Ishikawa (cell line): ENCODE measurements at regions not wholly inside any gene's neighbourhood (a gene's known extent, or its start where the extent isn't known, plus 50 kb on each side); places are given as distances from the start of the nearest gene placed in this dataset.

Source experiments
- CEBPB ChIP-seq: IDR thresholded peaks from 2 replicates; pipeline ENCODE4 v1.6.1; 2012
- CREB1 ChIP-seq: IDR thresholded peaks from 2 replicates; pipeline ENCODE4 v1.6.1; 2012; ENCODE audit warnings: low read depth
- EGR1 ChIP-seq: IDR thresholded peaks from 2 replicates; pipeline ENCODE4 v1.6.1; 2012
- EP300 ChIP-seq: IDR thresholded peaks from 2 replicates; pipeline ENCODE4 v1.6.1; 2012; ENCODE audit warnings: borderline replicate concordance
- FOXM1 ChIP-seq: IDR thresholded peaks from 2 replicates; pipeline ENCODE4 v1.6.1; 2012; ENCODE audit warnings: low read depth, borderline replicate concordance
- MAX ChIP-seq: IDR thresholded peaks from 2 replicates; pipeline ENCODE4 v1.6.1; 2012
- RAD21 ChIP-seq: IDR thresholded peaks from 2 replicates; pipeline ENCODE4 v1.6.1; 2012; ENCODE audit warnings: low read depth
- REST ChIP-seq: IDR thresholded peaks from 2 replicates; pipeline ENCODE4 v1.6.1; 2012; ENCODE audit warnings: low read depth, mild to moderate bottlenecking
- TAF1 ChIP-seq: IDR thresholded peaks from 2 replicates; pipeline ENCODE4 v1.6.1; 2012; ENCODE audit warnings: low read depth, mild to moderate bottlenecking
- TEAD4 ChIP-seq: IDR thresholded peaks from 2 replicates; pipeline ENCODE4 v1.6.1; 2012
- YY1 ChIP-seq: IDR thresholded peaks from 2 replicates; pipeline ENCODE4 v1.6.1; 2012; ENCODE audit warnings: low read depth

- no peak for TF ChIP-seq FOXM1
- no peak for TF ChIP-seq CREB1
- no peak for TF ChIP-seq RAD21
- no peak for TF ChIP-seq EP300
- TF ChIP-seq YY1, result no peak
- TF ChIP-seq TAF1, result no peak
- no peak for TF ChIP-seq EGR1
- TF ChIP-seq MAX, result no peak
- TF ChIP-seq CEBPB, result no peak
- TF ChIP-seq REST, result no peak
- TF ChIP-seq TEAD4, result no peak
These were observed 399.3 kb downstream of the CADM1 start for GRCh38 chr11:115104851-115105453.
